HL-60 (cell line): ENCODE measurements at regions not wholly inside any gene's neighbourhood (a gene's known extent, or its start where the extent isn't known, plus 50 kb on each side); places are given as distances from the start of the nearest gene placed in this dataset.

ENCODE experiments used
- GABPA ChIP-seq: IDR thresholded peaks from 2 replicates; pipeline ENCODE4 v1.6.1; 2012; ENCODE audit warnings: low read depth
- POLR2AphosphoS5 ChIP-seq: IDR thresholded peaks from 2 replicates; pipeline ENCODE4 v1.6.1; 2012; ENCODE audit warnings: low read depth
- SPI1 ChIP-seq: IDR thresholded peaks from 2 replicates; pipeline ENCODE4 v1.6.1; 2012; ENCODE audit warnings: low read depth, mild to moderate bottlenecking, borderline replicate concordance
- TF ChIP-seq, protein P1 (sequence below): IDR thresholded peaks from one replicate; pipeline ENCODE4 v1.5.1; 2011; ENCODE audit warnings: low read length, control low read depth, inconsistent platforms; ENCODE audit not compliant: insufficient read depth
- TF ChIP-seq, protein P2 (sequence below): IDR thresholded peaks from 2 replicates; pipeline ENCODE4 v1.6.1; 2012; ENCODE audit warnings: low read depth; ENCODE audit not compliant: insufficient replicate concordance

GRCh38 chr10:105761576-105762260, 1120.6 kb downstream of the SORCS3 start:
- TF ChIP-seq, protein P1, sequence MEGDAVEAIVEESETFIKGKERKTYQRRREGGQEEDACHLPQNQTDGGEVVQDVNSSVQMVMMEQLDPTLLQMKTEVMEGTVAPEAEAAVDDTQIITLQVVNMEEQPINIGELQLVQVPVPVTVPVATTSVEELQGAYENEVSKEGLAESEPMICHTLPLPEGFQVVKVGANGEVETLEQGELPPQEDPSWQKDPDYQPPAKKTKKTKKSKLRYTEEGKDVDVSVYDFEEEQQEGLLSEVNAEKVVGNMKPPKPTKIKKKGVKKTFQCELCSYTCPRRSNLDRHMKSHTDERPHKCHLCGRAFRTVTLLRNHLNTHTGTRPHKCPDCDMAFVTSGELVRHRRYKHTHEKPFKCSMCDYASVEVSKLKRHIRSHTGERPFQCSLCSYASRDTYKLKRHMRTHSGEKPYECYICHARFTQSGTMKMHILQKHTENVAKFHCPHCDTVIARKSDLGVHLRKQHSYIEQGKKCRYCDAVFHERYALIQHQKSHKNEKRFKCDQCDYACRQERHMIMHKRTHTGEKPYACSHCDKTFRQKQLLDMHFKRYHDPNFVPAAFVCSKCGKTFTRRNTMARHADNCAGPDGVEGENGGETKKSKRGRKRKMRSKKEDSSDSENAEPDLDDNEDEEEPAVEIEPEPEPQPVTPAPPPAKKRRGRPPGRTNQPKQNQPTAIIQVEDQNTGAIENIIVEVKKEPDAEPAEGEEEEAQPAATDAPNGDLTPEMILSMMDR: no peak
- TF ChIP-seq SPI1: no peak
- no peak for TF ChIP-seq POLR2AphosphoS5
- TF ChIP-seq, protein P2, sequence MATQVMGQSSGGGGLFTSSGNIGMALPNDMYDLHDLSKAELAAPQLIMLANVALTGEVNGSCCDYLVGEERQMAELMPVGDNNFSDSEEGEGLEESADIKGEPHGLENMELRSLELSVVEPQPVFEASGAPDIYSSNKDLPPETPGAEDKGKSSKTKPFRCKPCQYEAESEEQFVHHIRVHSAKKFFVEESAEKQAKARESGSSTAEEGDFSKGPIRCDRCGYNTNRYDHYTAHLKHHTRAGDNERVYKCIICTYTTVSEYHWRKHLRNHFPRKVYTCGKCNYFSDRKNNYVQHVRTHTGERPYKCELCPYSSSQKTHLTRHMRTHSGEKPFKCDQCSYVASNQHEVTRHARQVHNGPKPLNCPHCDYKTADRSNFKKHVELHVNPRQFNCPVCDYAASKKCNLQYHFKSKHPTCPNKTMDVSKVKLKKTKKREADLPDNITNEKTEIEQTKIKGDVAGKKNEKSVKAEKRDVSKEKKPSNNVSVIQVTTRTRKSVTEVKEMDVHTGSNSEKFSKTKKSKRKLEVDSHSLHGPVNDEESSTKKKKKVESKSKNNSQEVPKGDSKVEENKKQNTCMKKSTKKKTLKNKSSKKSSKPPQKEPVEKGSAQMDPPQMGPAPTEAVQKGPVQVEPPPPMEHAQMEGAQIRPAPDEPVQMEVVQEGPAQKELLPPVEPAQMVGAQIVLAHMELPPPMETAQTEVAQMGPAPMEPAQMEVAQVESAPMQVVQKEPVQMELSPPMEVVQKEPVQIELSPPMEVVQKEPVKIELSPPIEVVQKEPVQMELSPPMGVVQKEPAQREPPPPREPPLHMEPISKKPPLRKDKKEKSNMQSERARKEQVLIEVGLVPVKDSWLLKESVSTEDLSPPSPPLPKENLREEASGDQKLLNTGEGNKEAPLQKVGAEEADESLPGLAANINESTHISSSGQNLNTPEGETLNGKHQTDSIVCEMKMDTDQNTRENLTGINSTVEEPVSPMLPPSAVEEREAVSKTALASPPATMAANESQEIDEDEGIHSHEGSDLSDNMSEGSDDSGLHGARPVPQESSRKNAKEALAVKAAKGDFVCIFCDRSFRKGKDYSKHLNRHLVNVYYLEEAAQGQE: no peak
- TF ChIP-seq GABPA: no peak
